GM13976 (cell line): ENCODE measurements at regions not wholly inside any gene's neighbourhood (a gene's known extent, or its start where the extent isn't known, plus 50 kb on each side); places are given as distances from the start of the nearest gene placed in this dataset.
"Not testable (repeated sequence)": the region's sequence is repeated elsewhere in the genome, so short reads cannot be mapped to it uniquely, and the experiment has no call there.

ENCODE experiments used
- DNase-seq: peaks from one replicate; pipeline ENCODE4 v3.0.0; 2012; ENCODE audit warnings: low spot score
- in situ Hi-C: fragments of 300-500 bp; cut with MboI; formaldehyde crosslinking; loops from one replicate; pipeline ENCODE4 v1.12.0; 2022; ENCODE audit warnings: low sequenced_read_pairs, mixed read lengths, inconsistent platforms; ENCODE audit not compliant: unreplicated experiment
- TF ChIP-seq, protein P1 (sequence below): IDR thresholded peaks from 2 replicates; pipeline ENCODE4 v1.5.1; 2012; ENCODE audit warnings: borderline replicate concordance, mild to moderate bottlenecking; ENCODE audit not compliant: insufficient read depth; ENCODE audit errors: extremely low read depth, missing control alignments, control extremely low read depth

DNA sequence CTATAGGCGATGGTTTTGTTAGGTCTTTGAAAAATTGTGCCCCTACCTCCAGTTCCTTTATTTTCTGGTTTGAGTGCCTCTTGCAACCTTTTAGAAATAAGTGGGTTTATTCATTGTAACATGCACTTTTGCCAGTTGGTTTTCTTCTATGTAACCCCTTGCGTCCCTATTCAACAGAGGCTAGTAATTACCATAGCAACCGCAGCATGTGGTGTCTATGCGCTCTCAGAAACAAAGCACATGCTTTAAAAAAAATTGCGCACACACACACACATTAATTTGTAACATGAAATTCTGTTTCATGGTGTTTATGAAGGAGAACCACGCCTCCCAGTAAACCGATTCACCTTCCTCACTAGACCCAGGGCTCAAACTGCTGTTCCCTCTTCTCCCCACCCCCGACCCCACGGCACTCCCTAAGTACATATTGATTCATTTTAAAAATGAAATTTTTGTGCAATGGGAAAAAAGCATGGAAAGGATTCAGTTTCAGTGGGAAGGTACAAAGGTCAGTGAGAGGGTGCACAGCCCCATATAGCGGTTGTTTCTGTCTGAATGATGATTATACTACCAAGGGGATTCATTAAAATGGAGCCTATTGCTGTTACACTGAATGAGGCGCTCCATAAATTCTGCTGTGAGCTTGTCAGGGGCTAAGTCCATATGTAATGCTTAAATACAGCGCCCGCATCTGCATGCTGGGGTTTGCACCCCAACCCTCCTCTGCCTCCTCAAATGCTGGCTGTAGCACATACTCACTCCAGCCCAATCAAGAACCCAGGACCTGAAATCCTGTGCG lies 206.9 kb downstream of the ICOS start:
- in situ Hi-C loops, result no loop called here
- no peak for DNase-seq
- TF ChIP-seq, protein P1, sequence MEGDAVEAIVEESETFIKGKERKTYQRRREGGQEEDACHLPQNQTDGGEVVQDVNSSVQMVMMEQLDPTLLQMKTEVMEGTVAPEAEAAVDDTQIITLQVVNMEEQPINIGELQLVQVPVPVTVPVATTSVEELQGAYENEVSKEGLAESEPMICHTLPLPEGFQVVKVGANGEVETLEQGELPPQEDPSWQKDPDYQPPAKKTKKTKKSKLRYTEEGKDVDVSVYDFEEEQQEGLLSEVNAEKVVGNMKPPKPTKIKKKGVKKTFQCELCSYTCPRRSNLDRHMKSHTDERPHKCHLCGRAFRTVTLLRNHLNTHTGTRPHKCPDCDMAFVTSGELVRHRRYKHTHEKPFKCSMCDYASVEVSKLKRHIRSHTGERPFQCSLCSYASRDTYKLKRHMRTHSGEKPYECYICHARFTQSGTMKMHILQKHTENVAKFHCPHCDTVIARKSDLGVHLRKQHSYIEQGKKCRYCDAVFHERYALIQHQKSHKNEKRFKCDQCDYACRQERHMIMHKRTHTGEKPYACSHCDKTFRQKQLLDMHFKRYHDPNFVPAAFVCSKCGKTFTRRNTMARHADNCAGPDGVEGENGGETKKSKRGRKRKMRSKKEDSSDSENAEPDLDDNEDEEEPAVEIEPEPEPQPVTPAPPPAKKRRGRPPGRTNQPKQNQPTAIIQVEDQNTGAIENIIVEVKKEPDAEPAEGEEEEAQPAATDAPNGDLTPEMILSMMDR, result no peak

DNA sequence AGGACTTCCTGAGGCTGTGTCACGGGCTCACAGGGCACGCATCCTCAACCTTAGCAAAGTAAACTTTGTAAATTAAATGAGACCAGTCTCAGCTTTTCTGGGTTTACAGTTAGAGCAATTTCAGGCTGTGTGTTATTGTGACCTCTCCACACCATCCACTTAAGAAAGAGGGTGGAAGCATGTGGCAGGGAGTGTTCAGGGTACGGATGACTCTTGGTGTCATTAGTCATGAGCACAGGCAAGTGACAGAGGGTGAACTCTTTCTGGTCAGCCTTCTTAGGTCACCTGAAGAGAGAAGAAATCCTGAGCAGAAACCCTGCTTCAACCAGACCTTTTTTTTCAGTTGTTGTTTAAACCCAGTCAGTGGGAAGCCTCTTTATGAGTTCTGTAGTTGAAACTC lies 207.9 kb downstream of the ICOS start:
- DNase-seq, result no peak
- TF ChIP-seq, protein P1, result no peak
- in situ Hi-C loops, result no loop called here

DNA sequence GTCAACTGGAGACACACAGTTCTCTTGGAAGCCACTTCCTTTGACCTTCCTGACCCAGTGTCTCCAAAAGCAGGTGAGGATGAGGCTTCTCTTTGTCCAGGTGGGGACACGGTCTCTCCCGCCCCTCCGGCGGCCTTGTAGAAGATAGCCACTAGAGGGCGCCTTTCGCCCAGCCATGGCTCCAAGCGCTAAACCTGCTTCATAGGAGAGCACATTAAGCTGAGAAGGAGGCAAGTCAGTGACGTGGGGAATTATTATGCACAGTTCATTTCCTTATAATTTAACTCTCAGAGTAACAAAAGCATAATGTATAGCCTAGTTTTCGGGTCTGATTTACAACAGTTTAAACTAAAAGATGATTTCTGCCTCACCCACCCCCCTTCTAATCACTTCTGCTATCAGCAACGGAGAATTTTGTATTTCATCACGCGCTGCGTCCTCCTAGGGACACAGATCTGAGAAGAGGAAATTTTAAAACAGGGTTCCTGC lies 208.7 kb downstream of the ICOS start:
- TF ChIP-seq, protein P1, result peak; percentile 83

DNA sequence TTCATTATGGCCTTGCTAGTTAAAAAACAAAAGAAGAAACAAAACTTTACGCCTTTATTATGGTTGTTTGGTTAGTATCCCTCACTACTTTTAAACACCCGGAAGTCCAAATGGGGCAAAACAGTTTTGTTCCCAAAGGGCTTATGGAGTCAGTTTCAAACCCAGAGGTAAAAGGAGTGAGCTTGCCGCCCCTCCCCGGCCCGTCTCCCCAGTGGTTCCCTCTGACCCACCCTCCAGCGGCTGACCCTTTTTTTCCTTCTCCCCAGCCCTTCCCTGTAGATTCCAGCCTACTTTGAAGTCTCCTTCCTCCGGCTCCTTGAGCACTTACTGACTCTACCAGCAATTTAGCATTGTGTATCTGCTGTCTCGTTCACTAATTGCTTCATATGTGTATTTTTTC lies 209.2 kb downstream of the ICOS start:
- in situ Hi-C loops, result no loop called here
- DNase-seq, result no peak

More for the DNA sequence above, 208.7 kb downstream of the ICOS start:
- peak; percentile 57 for DNase-seq
- in situ Hi-C loops, result no loop called here

DNA sequence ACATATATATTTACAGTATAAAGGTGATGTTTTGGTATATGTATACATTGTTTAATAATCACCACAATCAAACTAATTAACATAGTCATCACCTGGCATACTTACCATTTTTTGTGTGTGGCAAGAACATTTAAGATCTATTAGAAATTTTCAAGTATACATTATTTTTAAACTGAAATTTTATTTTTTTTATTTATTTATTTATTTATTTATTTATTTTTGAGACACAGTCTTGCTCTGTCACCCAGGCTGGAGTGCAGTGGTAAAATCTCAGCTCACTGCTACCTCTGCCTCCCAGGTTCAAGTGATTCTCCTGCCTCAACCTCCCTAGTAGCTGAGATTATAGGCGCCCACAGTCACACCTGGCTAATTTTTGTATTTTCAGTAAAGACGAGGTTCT lies 210.5 kb downstream of the ICOS start:
- DNase-seq, in situ Hi-C loops: not testable (repeated sequence)

More for the DNA sequence above, 209.2 kb downstream of the ICOS start:
- TF ChIP-seq, protein P1, result no peak

DNA sequence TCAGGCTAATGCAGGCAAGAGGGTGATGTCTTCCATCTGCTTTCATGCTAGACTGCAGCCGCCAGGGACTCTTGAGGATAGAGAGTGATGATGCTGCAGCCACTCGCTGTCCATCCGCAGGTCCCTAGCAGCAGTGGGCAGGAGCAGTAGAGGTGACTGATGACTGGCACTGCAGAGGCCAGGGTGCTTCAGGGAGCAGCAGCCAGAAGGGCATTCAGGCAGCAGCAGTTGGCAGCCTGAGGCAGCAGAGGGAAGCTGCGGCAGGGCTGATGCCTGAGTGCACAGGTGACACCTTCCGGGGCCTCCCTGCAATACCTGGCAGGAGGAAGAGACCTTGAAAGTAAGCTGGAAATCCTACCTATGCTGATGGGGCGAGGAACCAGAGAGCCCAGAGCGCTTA lies 214.2 kb downstream of the ICOS start:
- TF ChIP-seq, protein P1, result no peak
- DNase-seq, result no peak
- in situ Hi-C loops, result no loop called here

DNA sequence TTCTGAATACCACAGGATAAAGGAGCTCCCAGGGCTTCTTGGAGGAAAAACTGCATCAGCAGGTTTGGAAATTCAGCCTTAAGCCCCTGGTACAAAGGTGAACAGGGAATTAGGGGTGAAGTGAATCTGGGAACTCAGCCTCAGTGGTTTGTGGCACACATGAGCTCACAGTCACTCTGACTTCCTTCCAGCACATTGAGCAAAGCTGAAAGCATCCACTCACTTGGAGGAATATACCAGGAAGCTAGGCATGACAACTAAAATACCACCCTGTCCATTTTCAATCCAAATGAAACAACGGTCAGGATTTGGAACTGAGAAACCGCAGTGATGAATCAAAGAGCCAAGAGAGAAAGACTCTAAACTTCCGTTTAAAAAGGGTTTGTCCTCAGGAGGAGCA lies 216.1 kb downstream of the ICOS start:
- DNase-seq, result no peak
- TF ChIP-seq, protein P1, result no peak
- in situ Hi-C loops, result no loop called here
